A204.1 (cell line): ENCODE measurements at regions not wholly inside any gene's neighbourhood (a gene's known extent, or its start where the extent isn't known, plus 50 kb on each side); places are given as distances from the start of the nearest gene placed in this dataset.
"Not testable (repeated sequence)": the region's sequence is repeated elsewhere in the genome, so short reads cannot be mapped to it uniquely, and the experiment has no call there.

Experiments used
- FAIRE-seq: peaks from 2 replicates; lab custom pipeline; 2012; peaks lifted over from hg19 to GRCh38; lab: Jason Lieb, UNC

GRCh38 chr20:41784209-41784958 lies 166.2 kb upstream of the CHD6 start:
- FAIRE-seq = no peak

- FAIRE-seq = no peak
Observed at GRCh38 chr20:41783423-41784208, 165.4 kb upstream of the CHD6 start.

GRCh38 chr20:41782730-41783406 lies 164.7 kb upstream of the CHD6 start:
- no peak for FAIRE-seq

- no peak for FAIRE-seq
Observed at GRCh38 chr20:41782255-41782654, 164.1 kb upstream of the CHD6 start.

GRCh38 chr20:41776421-41776820 lies 158.2 kb upstream of the CHD6 start:
- FAIRE-seq = no peak

GRCh38 chr20:41774291-41774690 lies 156.1 kb upstream of the CHD6 start:
- no peak for FAIRE-seq

- FAIRE-seq = no peak
Observed at GRCh38 chr20:41770965-41771364, 152.8 kb upstream of the CHD6 start.

GRCh38 chr20:41770427-41770826 lies 152.2 kb upstream of the CHD6 start:
- no peak for FAIRE-seq

- FAIRE-seq = no peak
Observed at GRCh38 chr20:41769592-41770018, 151.4 kb upstream of the CHD6 start.

- no peak for FAIRE-seq
Observed at GRCh38 chr20:41750137-41750536, 132.0 kb upstream of the CHD6 start.

- no peak for FAIRE-seq
Observed at GRCh38 chr20:41748756-41749582, 130.8 kb upstream of the CHD6 start.

GRCh38 chr20:41748051-41748450 lies 129.9 kb upstream of the CHD6 start:
- no peak for FAIRE-seq

GRCh38 chr20:41747226-41747625 lies 129.0 kb upstream of the CHD6 start:
- FAIRE-seq = no peak

GRCh38 chr20:41746635-41747034 lies 128.5 kb upstream of the CHD6 start:
- FAIRE-seq = no peak

GRCh38 chr20:41738604-41739206 lies 120.5 kb upstream of the CHD6 start:
- peak; percentile 57 for FAIRE-seq

GRCh38 chr20:41735949-41736348 lies 117.8 kb upstream of the CHD6 start:
- FAIRE-seq = no peak

GRCh38 chr20:41734506-41734945 lies 116.3 kb upstream of the CHD6 start:
- FAIRE-seq = no peak

- FAIRE-seq = no peak
Observed at GRCh38 chr20:41733151-41733550, 115.0 kb upstream of the CHD6 start.

GRCh38 chr20:41731198-41731597 lies 113.0 kb upstream of the CHD6 start:
- not testable (repeated sequence) for FAIRE-seq

GRCh38 chr20:41727681-41728080 lies 109.5 kb upstream of the CHD6 start:
- not testable (repeated sequence) for FAIRE-seq

GRCh38 chr20:41726727-41727126 lies 108.5 kb upstream of the CHD6 start:
- FAIRE-seq = no peak

- FAIRE-seq = no peak
Observed at GRCh38 chr20:41719151-41719550, 101.0 kb upstream of the CHD6 start.
